OCI-LY7 (cell line): ENCODE measurements at regions not wholly inside any gene's neighbourhood (a gene's known extent, or its start where the extent isn't known, plus 50 kb on each side); places are given as distances from the start of the nearest gene placed in this dataset.

Experiments
- BruUV-seq: library from RNA; stranded (reverse); fragments of 400-500 nt; replicated peaks from 2 replicates; lab custom pipeline; 2021; lab: Mats Ljungman, UMichigan
- CTCF ChIA-PET: fragments of 300-600 bp; sonication (Branson Sonifier 250); formaldehyde crosslinking; loops from one replicate; lab custom pipeline; 2022; ENCODE audit warnings: antibody characterized with exemption; ENCODE audit not compliant: unreplicated experiment; lab: Charles Lee
- POLR2A ChIA-PET: fragments of 300-600 bp; sonication (Branson Sonifier 250); formaldehyde crosslinking; loops from one replicate; lab custom pipeline; 2022; ENCODE audit warnings: antibody characterized with exemption; lab: Charles Lee
- DNase-seq: peaks from one replicate; pipeline ENCODE4 v3.0.0-alpha.2; 2015; ENCODE audit warnings: low spot score
- H2AFZ ChIP-seq: fragments of 200-600 bp; sonication (generic), shearing (Covaris generic); 2 replicates; pipeline ENCODE4 v1.6.1; 2014; ENCODE audit warnings: mild to moderate bottlenecking, antibody characterized with exemption, low read length, moderate library complexity
- H3K27ac ChIP-seq: fragments of 200-600 bp; sonication (generic); 2 replicates; pipeline ENCODE4 v1.5.1; 2014; ENCODE audit warnings: mixed run types, low read depth, mild to moderate bottlenecking, moderate library complexity, low read length, inconsistent platforms; ENCODE audit not compliant: poor library complexity, severe bottlenecking
- H3K36me3 ChIP-seq: fragments of 200-600 bp; sonication (generic); 2 replicates; pipeline ENCODE4 v1.6.1; 2014; ENCODE audit warnings: mild to moderate bottlenecking, antibody characterized with exemption, low read length, moderate library complexity, mixed read lengths; ENCODE audit not compliant: insufficient read depth
- H3K4me1 ChIP-seq: fragments of 200-600 bp; sonication (generic); 2 replicates; pipeline ENCODE4 v1.5.1; 2014; ENCODE audit warnings: mild to moderate bottlenecking, low read length; ENCODE audit not compliant: insufficient read depth, poor library complexity, severe bottlenecking
- H3K4me2 ChIP-seq: fragments of 200-600 bp; sonication (generic); 2 replicates; pipeline ENCODE4 v1.6.1; 2014; ENCODE audit warnings: mild to moderate bottlenecking, low read length
- H3K4me3 ChIP-seq: fragments of 200-600 bp; sonication (generic); 2 replicates; pipeline ENCODE4 v1.5.1; 2014; ENCODE audit warnings: mild to moderate bottlenecking, low read depth, low read length; ENCODE audit not compliant: poor library complexity, severe bottlenecking
- H3K79me2 ChIP-seq: fragments of 200-600 bp; sonication (generic); 2 replicates; pipeline ENCODE4 v1.6.1; 2016; ENCODE audit warnings: low read depth, mild to moderate bottlenecking, low read length, moderate library complexity, mixed read lengths; ENCODE audit not compliant: insufficient read depth
- H3K9me2 ChIP-seq: fragments of 200-600 bp; sonication (generic); 2 replicates; pipeline ENCODE4 v1.6.1; 2016; ENCODE audit warnings: mild to moderate bottlenecking, low read length, mixed read lengths; ENCODE audit not compliant: insufficient read depth
- H3K9me3 ChIP-seq: fragments of 200-600 bp; sonication (generic); 2 replicates; pipeline ENCODE4 v1.6.1; 2014; ENCODE audit warnings: mild to moderate bottlenecking, mixed run types, low read length, mixed read lengths
- H4K20me1 ChIP-seq: fragments of 200-600 bp; sonication (generic); 2 replicates; pipeline ENCODE4 v1.6.1; 2014; ENCODE audit warnings: mild to moderate bottlenecking, antibody characterized with exemption, low read length, moderate library complexity, mixed read lengths; ENCODE audit not compliant: insufficient read depth
- CTCF ChIP-seq: fragments of 200-600 bp; sonication (generic); conservative IDR thresholded peaks from 2 replicates; pipeline ENCODE4 v1.5.1; 2014; ENCODE audit warnings: mild to moderate bottlenecking, antibody characterized with exemption, low read length, moderate library complexity, mixed read lengths
- EZH2phosphoT487 ChIP-seq: fragments of 200-600 bp; sonication (generic); IDR thresholded peaks from 2 replicates; pipeline ENCODE4 v1.6.1; 2018; ENCODE audit warnings: low read depth, borderline replicate concordance, mild to moderate bottlenecking, mixed run types, antibody characterized with exemption, low read length, moderate library complexity, mixed read lengths
- intact Hi-C: fragments of 100-400 bp; cut with micrococcal nuclease; formaldehyde crosslinking; loops from one replicate; pipeline ENCODE4 v1.10.0; 2022; ENCODE audit not compliant: unreplicated experiment

DNA sequence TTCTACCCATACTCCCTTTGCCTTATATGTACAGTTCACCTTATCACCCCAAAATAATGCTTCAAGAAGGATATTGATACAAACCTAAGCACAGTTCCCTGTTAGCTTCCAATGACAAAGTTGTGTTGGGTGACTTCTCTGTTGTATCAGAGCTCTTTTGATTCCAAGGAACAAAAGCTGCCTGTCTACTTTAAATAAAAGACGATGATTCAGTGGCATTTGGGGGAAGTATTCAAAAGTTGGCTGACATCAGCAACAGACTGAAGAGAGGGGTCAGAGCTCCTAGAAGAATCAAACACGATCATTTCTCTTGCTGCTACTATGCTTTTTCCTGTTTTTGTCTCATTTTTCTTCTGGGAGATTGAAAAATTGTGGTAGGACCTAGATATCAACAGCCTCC is 69.4 kb upstream of the CA10 start:
- no TSS peak for BruUV-seq
- Histone ChIP-seq H3K27ac (no peak overlapping the region), H3K36me3 (no peaks in the 10 kb centered on the region), H3K9me3 (no peaks in the 10 kb centered on the region), H3K4me3 (no peak overlapping the region), H3K79me2 (no peaks in the 10 kb centered on the region), H2AFZ (no peak overlapping the region), H3K9me2 (no peaks in the 10 kb centered on the region), H4K20me1 (no peaks in the 10 kb centered on the region), H3K4me1 (no peaks in the 10 kb centered on the region), H3K4me2 (no peak overlapping the region)
- POLR2A ChIA-PET = no interaction called here
- DNase-seq = no peak
- CTCF ChIA-PET = no interaction called here
- intact Hi-C loops = no loop called here
- TF ChIP-seq CTCF = no peak

GRCh38 chr17:52213451-52213850 is 54.9 kb upstream of the CA10 start:
- H3K9me3 ChIP-seq = no peaks in the 10 kb centered on the region
- H3K4me2 ChIP-seq = no peak overlapping the region
- intact Hi-C loops = no loop called here
- no peaks in the 10 kb centered on the region for H3K4me1 ChIP-seq
- DNase-seq = no peak
- H2AFZ ChIP-seq = no peak overlapping the region
- H4K20me1 ChIP-seq = no peaks in the 10 kb centered on the region
- no peak overlapping the region for H3K27ac ChIP-seq
- no peak overlapping the region for H3K4me3 ChIP-seq
- ChIA-PET CTCF (no interaction called here), POLR2A (no interaction called here)
- H3K36me3 ChIP-seq = no peaks in the 10 kb centered on the region
- no peak for TF ChIP-seq EZH2phosphoT487
- TF ChIP-seq CTCF = no peak
- no peaks in the 10 kb centered on the region for H3K79me2 ChIP-seq
- no peaks in the 10 kb centered on the region for H3K9me2 ChIP-seq
- BruUV-seq = no TSS peak

GRCh38 chr17:52212851-52213250 is 54.3 kb upstream of the CA10 start:
- no peak for DNase-seq
- no peak overlapping the region for H3K4me2 ChIP-seq
- no peak overlapping the region for H3K4me3 ChIP-seq
- no peaks in the 10 kb centered on the region for H3K36me3 ChIP-seq
- no peak overlapping the region for H2AFZ ChIP-seq
- TF ChIP-seq EZH2phosphoT487 (no peak), CTCF (no peak)
- no TSS peak for BruUV-seq
- H3K79me2 ChIP-seq = no peaks in the 10 kb centered on the region
- intact Hi-C loops = no loop called here
- no peak overlapping the region for H3K27ac ChIP-seq
- CTCF ChIA-PET = no interaction called here
- POLR2A ChIA-PET = no interaction called here
- H4K20me1 ChIP-seq = no peaks in the 10 kb centered on the region
- H3K9me2 ChIP-seq = no peaks in the 10 kb centered on the region
- no peaks in the 10 kb centered on the region for H3K4me1 ChIP-seq
- H3K9me3 ChIP-seq = no peaks in the 10 kb centered on the region
